ENCODE measurements at regions not wholly inside any gene's neighbourhood (a gene's known extent, or its start where the extent isn't known, plus 50 kb on each side); places are given as distances from the start of the nearest gene placed in this dataset.
"Not testable (repeated sequence)": the region's sequence is repeated elsewhere in the genome, so short reads cannot be mapped to it uniquely, and the experiment has no call there.

GRCh38 chr2:211014906-211015305 lies 458.5 kb downstream of the CPS1 start:
- in situ Hi-C loops (cut with MboI; ENCODE audit: low sequenced_read_pairs), result no loop called here

GRCh38 chr2:211025089-211025488 lies 468.7 kb downstream of the CPS1 start:
- H3K36me3 ChIP-seq (replicated peaks); in situ Hi-C loops (cut with MboI; ENCODE audit: low sequenced_read_pairs); H3K4me1 ChIP-seq; DNase-seq (ENCODE audit: low spot score in 2 of 2); H3K9me3 ChIP-seq; H3K27me3 ChIP-seq (ENCODE audit: low read depth); H3K4me3 ChIP-seq: not testable (repeated sequence)

More at GRCh38 chr2:211014906-211015305, 458.5 kb downstream of the CPS1 start:
- Histone ChIP-seq H3K4me3 (no peak overlapping the region), H3K9me3 (no peaks in the 10 kb centered on the region), H3K36me3 (replicated peaks) (no peaks in the 10 kb centered on the region), H3K4me1 (no peaks in the 10 kb centered on the region), H3K27me3 (ENCODE audit: low read depth) (no peaks in the 10 kb centered on the region)
- no peak for DNase-seq (ENCODE audit: low spot score in 2 of 2)

- Histone ChIP-seq H3K4me3 (no peak overlapping the region), H3K4me1 (no peaks in the 10 kb centered on the region), H3K36me3 (replicated peaks) (no peaks in the 10 kb centered on the region), H3K27me3 (ENCODE audit: low read depth) (no peaks in the 10 kb centered on the region), H3K9me3 (no peaks in the 10 kb centered on the region)
- in situ Hi-C loops (cut with MboI; ENCODE audit: low sequenced_read_pairs), result no loop called here
- no peak for DNase-seq (ENCODE audit: low spot score in 2 of 2)
Measured at GRCh38 chr2:211026109-211026508, 469.7 kb downstream of the CPS1 start.

GRCh38 chr2:211027976-211028375 lies 471.6 kb downstream of the CPS1 start:
- Histone ChIP-seq H3K4me1 (no peaks in the 10 kb centered on the region), H3K27me3 (ENCODE audit: low read depth) (no peaks in the 10 kb centered on the region), H3K9me3 (no peaks in the 10 kb centered on the region), H3K4me3 (no peak overlapping the region), H3K36me3 (replicated peaks) (no peaks in the 10 kb centered on the region)
- DNase-seq (ENCODE audit: low spot score in 2 of 2), result no peak
- in situ Hi-C loops (cut with MboI; ENCODE audit: low sequenced_read_pairs), result no loop called here

- Histone ChIP-seq H3K9me3 (no peaks in the 10 kb centered on the region), H3K36me3 (replicated peaks) (no peaks in the 10 kb centered on the region), H3K4me3 (no peak overlapping the region), H3K27me3 (ENCODE audit: low read depth) (no peaks in the 10 kb centered on the region), H3K4me1 (peaks cover 16% of the 10 kb centered on the region)
- in situ Hi-C loops (cut with MboI; ENCODE audit: low sequenced_read_pairs), result no loop called here
- peak in 1 of 2 experiments; percentile 51 for DNase-seq (ENCODE audit: low spot score in 2 of 2)
Measured at GRCh38 chr2:211033765-211034164, 477.4 kb downstream of the CPS1 start.

GRCh38 chr2:211035548-211036185 lies 479.3 kb downstream of the CPS1 start:
- peaks cover 16% of the 10 kb centered on the region for H3K4me1 ChIP-seq
- H3K36me3 ChIP-seq (replicated peaks), result no peaks in the 10 kb centered on the region
- no peaks in the 10 kb centered on the region for H3K27me3 ChIP-seq (ENCODE audit: low read depth)
- H3K4me3 ChIP-seq, result no peak overlapping the region
- DNase-seq (ENCODE audit: low spot score in 2 of 2), result peak; percentile 35 to 42
- in situ Hi-C loops (cut with MboI; ENCODE audit: low sequenced_read_pairs), result no loop called here
- no peaks in the 10 kb centered on the region for H3K9me3 ChIP-seq

- in situ Hi-C loops (cut with MboI; ENCODE audit: low sequenced_read_pairs), result no loop called here
- no peaks in the 10 kb centered on the region for H3K27me3 ChIP-seq (ENCODE audit: low read depth)
- no peaks in the 10 kb centered on the region for H3K36me3 ChIP-seq (replicated peaks)
- no peak for DNase-seq (ENCODE audit: low spot score in 2 of 2)
- no peak overlapping the region for H3K4me3 ChIP-seq
- H3K9me3 ChIP-seq, result no peaks in the 10 kb centered on the region
- H3K4me1 ChIP-seq, result peaks cover 19% of the 10 kb centered on the region
Measured at GRCh38 chr2:211045025-211045424, 488.6 kb downstream of the CPS1 start.

GRCh38 chr2:211049321-211050018 lies 493.1 kb downstream of the CPS1 start:
- H3K36me3 ChIP-seq (replicated peaks), result no peaks in the 10 kb centered on the region
- H3K9me3 ChIP-seq, result no peaks in the 10 kb centered on the region
- no peak overlapping the region for H3K4me3 ChIP-seq
- DNase-seq (ENCODE audit: low spot score in 2 of 2), result no peak
- no peaks in the 10 kb centered on the region for H3K27me3 ChIP-seq (ENCODE audit: low read depth)
- in situ Hi-C loops (cut with MboI; ENCODE audit: low sequenced_read_pairs), result no loop called here
- H3K4me1 ChIP-seq, result peaks cover 17% of the 10 kb centered on the region

GRCh38 chr2:211055438-211055837 lies 499.0 kb downstream of the CPS1 start:
- H3K9me3 ChIP-seq, result no peaks in the 10 kb centered on the region
- H3K4me1 ChIP-seq, result no peaks in the 10 kb centered on the region
- no peaks in the 10 kb centered on the region for H3K36me3 ChIP-seq (replicated peaks)
- H3K27me3 ChIP-seq (ENCODE audit: low read depth), result no peaks in the 10 kb centered on the region
- DNase-seq (ENCODE audit: low spot score in 2 of 2), result peak in 1 of 2 experiments; percentile 44
- in situ Hi-C loops (cut with MboI; ENCODE audit: low sequenced_read_pairs), result no loop called here
- no peak overlapping the region for H3K4me3 ChIP-seq

GRCh38 chr2:211061612-211062296 lies 505.4 kb downstream of the CPS1 start:
- Histone ChIP-seq H3K36me3 (replicated peaks) (no peaks in the 10 kb centered on the region), H3K4me3 (no peak overlapping the region), H3K9me3 (no peaks in the 10 kb centered on the region), H3K4me1 (no peaks in the 10 kb centered on the region), H3K27me3 (ENCODE audit: low read depth) (0 out of 2 replicates have a peak, but pooled peaks cover 3% of the 10 kb centered on the region)
- DNase-seq (ENCODE audit: low spot score in 2 of 2), result no peak
- in situ Hi-C loops (cut with MboI; ENCODE audit: low sequenced_read_pairs), result no loop called here

- no peaks in the 10 kb centered on the region for H3K36me3 ChIP-seq (replicated peaks)
- 0 out of 2 replicates have a peak, but pooled peaks cover 3% of the 10 kb centered on the region for H3K27me3 ChIP-seq (ENCODE audit: low read depth)
- no peaks in the 10 kb centered on the region for H3K4me1 ChIP-seq
- H3K4me3 ChIP-seq, result no peak overlapping the region
- in situ Hi-C loops (cut with MboI; ENCODE audit: low sequenced_read_pairs), result no loop called here
- no peak for DNase-seq (ENCODE audit: low spot score in 2 of 2)
- H3K9me3 ChIP-seq, result no peaks in the 10 kb centered on the region
Measured at GRCh38 chr2:211062297-211062612, 505.9 kb downstream of the CPS1 start.

- H3K27me3 ChIP-seq (ENCODE audit: low read depth), result 0 out of 2 replicates have a peak, but pooled peaks cover 2% of the 10 kb centered on the region
- no peaks in the 10 kb centered on the region for H3K36me3 ChIP-seq (replicated peaks)
- H3K4me1 ChIP-seq, result no peaks in the 10 kb centered on the region; the same call in 1 of the 2 replicates
- in situ Hi-C loops (cut with MboI; ENCODE audit: low sequenced_read_pairs), result no loop called here
- H3K4me3 ChIP-seq, result no peak overlapping the region
- no peaks in the 10 kb centered on the region for H3K9me3 ChIP-seq
- no peak for DNase-seq (ENCODE audit: low spot score in 2 of 2)
Measured at GRCh38 chr2:211067029-211067428, 510.6 kb downstream of the CPS1 start.

- H3K36me3 ChIP-seq (replicated peaks), result no peaks in the 10 kb centered on the region
- no peaks in the 10 kb centered on the region for H3K9me3 ChIP-seq
- H3K4me3 ChIP-seq, result no peak overlapping the region
- H3K4me1 ChIP-seq, result no peaks in the 10 kb centered on the region; the same call in 1 of the 2 replicates
- in situ Hi-C loops (cut with MboI; ENCODE audit: low sequenced_read_pairs), result no loop called here
- H3K27me3 ChIP-seq (ENCODE audit: low read depth), result no peaks in the 10 kb centered on the region
- DNase-seq (ENCODE audit: low spot score in 2 of 2), result no peak
Measured at GRCh38 chr2:211068108-211068780, 511.8 kb downstream of the CPS1 start.

- in situ Hi-C loops (cut with MboI; ENCODE audit: low sequenced_read_pairs), result no loop called here
- no peaks in the 10 kb centered on the region for H3K9me3 ChIP-seq
- no peaks in the 10 kb centered on the region; the same call in 1 of the 2 replicates for H3K4me1 ChIP-seq
- H3K36me3 ChIP-seq (replicated peaks), result no peaks in the 10 kb centered on the region
- no peak for DNase-seq (ENCODE audit: low spot score in 2 of 2)
- no peak overlapping the region for H3K4me3 ChIP-seq
- no peaks in the 10 kb centered on the region for H3K27me3 ChIP-seq (ENCODE audit: low read depth)
Measured at GRCh38 chr2:211070547-211070946, 514.1 kb downstream of the CPS1 start.

All from HAP-1 (cell line).